ENCODE measurements at regions not wholly inside any gene's neighbourhood (a gene's known extent, or its start where the extent isn't known, plus 50 kb on each side); places are given as distances from the start of the nearest gene placed in this dataset.

- no peak for TF ChIP-seq CTCF (conservative IDR thresholded peaks at IDR 0.05; ENCODE audit: low read depth, low read length)
- TF ChIP-seq EZH2 (IDR thresholded peaks at IDR 0.05; ENCODE audit: borderline replicate concordance, low read depth, low read length, poor library complexity, severe bottlenecking) = no peak
Measured at GRCh38 chr1:59184365-59184905, 112.5 kb upstream of the FGGY start.

Data from A673 (cell line).